HG03108 (cell line): ENCODE measurements at regions not wholly inside any gene's neighbourhood (a gene's known extent, or its start where the extent isn't known, plus 50 kb on each side); places are given as distances from the start of the nearest gene placed in this dataset.

Experiments
- ATAC-seq: cut with Tn5 transposase; IDR thresholded peaks from one replicate; pipeline ENCODE4 v1.9.1; 2021; ENCODE audit warnings: moderate library complexity; ENCODE audit not compliant: unreplicated experiment

DNA sequence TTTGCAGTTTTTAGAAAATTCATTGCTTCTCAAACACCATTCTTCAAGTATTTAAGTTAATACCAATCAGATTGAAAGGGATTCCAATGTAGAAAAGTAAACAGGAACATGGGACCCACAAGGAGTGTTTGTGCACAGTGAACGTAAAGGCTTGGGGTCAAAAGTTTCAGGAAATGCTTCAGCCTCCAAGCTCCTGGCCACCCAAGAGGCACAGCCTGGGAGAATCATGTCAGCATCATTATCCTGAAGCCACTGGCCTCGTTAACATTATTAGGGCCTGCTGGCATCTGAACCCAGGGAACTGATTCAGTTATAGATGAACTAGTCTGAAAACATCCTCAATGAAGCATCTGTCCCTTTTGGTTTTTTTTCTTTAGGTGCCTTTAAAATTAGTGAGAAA is 122.9 kb downstream of the NXNL2 start:
- no peak for ATAC-seq

DNA sequence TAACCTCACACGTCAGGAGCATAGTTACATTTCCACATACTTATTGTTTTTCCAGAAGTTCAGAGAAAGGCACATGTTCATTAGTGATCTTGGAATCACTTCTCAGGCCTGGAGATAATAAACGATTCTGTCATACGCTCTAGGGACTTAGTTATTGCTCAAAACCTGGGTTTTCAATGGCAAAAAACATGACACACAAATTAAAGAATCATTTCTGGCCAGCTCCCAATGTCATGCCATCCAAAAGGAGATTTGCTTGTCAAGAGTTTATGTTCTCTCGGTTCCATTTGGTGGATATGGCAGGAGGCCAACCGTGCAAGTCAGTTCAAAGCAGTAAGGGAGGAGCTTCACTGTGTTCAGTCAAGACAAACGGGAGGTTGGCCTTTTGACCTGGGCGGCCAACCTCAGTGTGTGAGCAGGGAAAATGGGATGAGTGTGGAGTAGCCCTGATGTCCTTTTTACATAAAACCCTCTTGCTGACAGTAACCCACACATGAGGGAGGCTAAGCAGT is 123.4 kb downstream of the NXNL2 start:
- no peak for ATAC-seq

GRCh38 chr9:88659126-88659525 is 124.1 kb downstream of the NXNL2 start:
- ATAC-seq = no peak

DNA sequence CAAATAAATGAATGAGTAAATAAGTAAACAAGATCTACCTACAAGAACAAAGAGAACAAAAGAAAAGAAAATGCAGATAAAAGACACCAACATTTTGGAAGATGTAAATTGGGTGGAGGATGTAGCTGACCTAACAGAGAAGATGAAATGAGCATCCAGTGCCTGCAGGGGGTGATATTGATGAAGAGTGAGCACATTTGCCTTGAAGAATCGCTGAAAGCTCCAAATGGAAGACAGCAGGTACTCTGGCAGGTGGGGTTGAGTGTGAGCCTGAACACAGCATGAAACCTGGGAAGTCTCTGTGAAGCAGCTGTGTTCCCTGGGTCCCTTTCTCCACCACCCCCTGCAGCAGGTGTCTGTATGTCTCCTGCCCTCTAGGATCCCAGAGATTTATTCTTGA is 125.6 kb downstream of the NXNL2 start:
- no peak for ATAC-seq

DNA sequence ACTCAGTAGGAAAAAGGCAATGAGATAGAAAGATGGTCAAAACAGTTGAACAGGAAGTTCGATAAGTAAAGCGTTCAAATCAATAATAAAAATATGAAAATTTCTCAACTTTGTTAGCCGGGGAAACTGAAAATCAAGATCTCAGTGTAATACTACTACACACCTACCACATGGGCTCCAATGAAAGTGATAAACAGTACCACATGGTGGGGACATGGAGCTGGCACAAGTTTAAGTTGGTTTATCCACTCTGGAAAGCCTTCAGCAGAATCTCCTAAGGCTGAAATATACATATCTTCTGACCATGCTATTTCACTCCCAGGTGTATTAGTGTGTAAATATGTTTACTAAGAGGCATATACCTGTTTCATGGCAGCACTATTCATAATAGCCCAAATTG is 126.8 kb downstream of the NXNL2 start:
- no peak for ATAC-seq

DNA sequence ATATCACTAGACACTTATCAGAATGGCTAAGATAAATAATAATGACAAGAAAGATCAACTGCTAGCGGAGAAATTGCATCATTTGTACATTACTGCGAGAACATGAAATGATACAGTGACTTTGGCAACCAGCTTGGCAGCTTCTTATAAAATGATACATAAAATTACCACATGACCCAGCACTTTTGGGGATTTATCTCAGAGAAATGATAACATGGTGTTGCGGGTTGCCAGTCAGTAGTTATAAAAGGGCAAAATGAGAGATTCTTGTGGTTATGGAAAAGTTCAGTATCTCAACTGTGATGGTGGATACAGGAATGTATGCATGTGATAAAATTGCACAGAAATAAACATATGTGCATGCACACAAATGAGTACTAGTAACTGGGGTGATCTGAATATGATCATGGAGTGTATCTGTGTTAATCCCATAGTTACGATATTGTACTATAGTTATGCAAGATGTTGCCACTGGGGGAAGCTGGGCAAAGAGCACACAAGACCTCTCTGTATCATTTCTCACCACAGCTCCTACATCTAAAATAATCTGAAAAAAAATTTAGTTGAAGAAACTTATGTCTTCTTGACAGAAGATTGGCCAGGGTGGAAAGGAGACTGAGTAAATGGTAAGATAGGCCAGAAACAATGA is 128.9 kb downstream of the NXNL2 start:
- ATAC-seq = no peak

DNA sequence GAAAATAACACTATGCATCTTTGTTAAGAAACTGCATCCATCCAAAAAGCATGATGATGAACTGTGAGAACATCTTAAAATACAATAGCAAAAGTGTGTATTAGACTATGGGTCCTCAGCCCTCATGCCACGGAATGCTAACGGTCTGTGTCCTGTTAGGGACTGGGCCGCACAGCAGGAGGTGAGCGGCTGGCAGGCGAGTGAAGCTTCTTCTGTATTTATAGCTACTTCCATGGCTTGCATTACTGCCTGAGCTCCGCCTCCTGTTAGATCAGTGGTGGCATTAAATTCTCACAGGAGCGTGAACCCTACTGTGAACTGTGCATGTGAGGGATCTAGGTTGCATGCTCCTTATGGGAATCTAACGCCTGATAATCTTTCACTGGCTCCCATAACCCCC is 129.8 kb downstream of the NXNL2 start:
- no peak for ATAC-seq

GRCh38 chr9:88672874-88673689 is 138.1 kb downstream of the NXNL2 start:
- no peak for ATAC-seq

DNA sequence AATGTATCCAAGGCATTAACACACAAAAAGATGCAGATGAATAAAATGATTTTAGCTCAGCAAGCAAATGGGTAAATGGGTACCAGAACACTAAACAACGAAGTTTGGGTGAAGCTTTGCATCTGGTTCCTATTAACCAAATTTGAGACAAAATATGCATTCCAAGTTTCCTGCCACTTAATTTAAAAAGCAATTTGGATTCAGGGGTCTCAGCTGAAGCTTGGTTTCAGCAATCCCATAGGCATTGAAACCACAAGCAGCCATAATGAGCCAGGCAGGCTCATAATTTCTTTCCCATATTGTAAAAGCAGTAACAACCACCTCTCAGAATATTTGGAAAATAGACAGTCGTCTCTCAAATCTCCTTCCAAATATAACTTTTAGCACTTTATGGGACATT is 138.9 kb downstream of the NXNL2 start:
- no peak for ATAC-seq

DNA sequence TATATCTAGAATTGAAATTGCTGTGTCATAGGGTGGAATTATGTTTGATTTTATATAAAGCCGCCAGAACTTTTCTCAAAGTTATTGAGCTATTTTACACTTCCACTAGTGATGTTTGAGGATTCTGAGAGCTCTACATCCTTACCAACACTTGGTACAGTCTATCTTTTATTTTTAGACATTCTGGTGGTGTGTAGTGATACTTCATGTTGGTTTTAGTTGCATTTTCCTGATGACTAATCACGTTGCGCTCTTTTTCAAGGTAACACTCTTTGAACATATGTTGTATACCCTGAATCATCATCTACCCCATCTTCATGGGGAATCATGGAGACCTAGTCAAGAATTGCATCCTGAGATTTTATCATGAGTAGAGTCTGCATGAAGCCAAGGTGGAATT is 141.7 kb downstream of the NXNL2 start:
- no peak for ATAC-seq

DNA sequence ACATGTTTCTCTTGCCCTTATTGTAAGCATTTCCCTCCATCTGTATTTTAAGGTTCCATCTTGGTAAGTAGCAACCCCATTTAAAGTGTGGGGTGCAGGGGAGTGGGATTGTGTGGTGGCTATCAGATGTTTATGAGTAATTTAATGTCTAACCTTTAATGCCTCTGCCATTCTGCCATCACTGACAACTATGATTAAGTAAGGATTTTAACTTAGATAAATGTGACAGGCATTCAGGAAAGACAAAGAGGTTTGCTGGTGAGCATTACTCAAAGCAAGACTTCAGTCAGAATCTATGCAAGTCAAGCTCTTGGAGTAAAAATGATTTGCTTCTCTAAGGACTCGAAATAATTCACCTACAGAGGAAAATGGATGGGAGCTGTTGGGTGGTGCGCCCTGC is 143.0 kb downstream of the NXNL2 start:
- no peak for ATAC-seq

DNA sequence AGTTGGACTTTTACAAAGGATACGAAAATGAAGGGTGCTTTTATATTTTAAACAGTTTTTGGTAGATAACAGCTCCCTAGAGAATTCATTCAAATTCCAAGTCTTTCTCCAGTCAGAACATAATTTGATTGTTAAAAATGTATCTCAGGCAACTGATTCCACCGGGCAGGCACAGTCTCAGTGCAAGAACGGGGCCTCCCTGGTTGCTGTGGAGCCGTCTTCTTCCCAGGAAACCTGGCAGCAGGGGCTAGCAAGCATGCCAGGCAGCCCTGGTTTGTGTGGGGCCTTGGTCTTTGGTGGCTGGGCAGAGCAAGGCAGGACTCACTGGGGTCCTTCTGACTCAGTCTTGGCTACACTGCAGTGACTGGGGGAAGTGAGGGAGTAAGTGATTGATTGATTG is 143.5 kb downstream of the NXNL2 start:
- no peak for ATAC-seq

- ATAC-seq = no peak
Measured at GRCh38 chr9:88680041-88680440, 145.1 kb downstream of the NXNL2 start.

- ATAC-seq = no peak
Measured at GRCh38 chr9:88680505-88681160, 145.7 kb downstream of the NXNL2 start.

GRCh38 chr9:88681434-88681833 is 146.5 kb downstream of the NXNL2 start:
- no peak for ATAC-seq

- no peak for ATAC-seq
Measured at GRCh38 chr9:88682431-88682831, 147.5 kb downstream of the NXNL2 start.

DNA sequence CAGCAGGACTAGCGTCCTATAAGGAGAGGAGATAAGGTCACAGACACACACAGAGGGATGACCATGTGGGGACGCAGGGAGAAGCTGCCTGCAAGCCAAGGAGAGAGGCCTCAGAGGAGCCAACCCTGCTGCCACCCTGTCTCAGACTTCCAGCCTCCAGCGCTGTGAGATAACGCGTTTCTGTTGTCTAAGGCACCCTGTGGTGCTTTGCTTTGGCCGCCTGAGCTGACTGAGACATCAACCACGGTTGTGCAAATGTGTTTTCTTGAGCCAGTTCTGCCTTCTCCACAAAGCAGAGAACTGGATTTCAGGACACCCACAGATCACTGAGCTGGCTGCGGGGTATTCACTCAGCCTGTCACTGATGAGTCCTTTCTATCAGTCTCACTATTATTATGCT is 149.1 kb downstream of the NXNL2 start:
- no peak for ATAC-seq

- ATAC-seq = no peak
Measured at GRCh38 chr9:88684845-88685244, 149.9 kb downstream of the NXNL2 start.

GRCh38 chr9:88685966-88686365 is 151.0 kb downstream of the NXNL2 start:
- no peak for ATAC-seq

GRCh38 chr9:88689509-88690298 is 154.7 kb downstream of the NXNL2 start:
- ATAC-seq = no peak

DNA sequence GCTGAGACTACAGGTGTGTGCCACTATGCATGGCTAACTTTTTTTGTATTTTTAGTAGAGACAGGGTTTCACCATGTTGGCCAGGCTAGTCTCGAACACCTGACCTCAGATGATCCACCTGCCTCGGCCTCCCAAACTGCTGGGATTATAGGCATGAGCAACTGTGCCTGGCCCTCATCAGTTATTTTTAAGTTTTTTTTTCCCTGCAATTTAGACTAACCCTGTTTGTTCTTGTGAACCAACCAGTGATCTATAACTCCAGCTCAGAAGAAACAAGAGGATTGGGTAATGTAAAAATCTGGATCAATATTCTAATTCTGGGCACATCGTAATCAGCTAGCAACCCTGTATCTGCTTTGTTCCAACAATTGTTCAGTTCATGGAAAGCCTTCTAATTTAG is 155.7 kb downstream of the NXNL2 start:
- no peak for ATAC-seq
